Uterus (tissue), 3 donors: ENCODE measurements at regions not wholly inside any gene's neighbourhood (a gene's known extent, or its start where the extent isn't known, plus 50 kb on each side); places are given as distances from the start of the nearest gene placed in this dataset.

Source experiments
- DNase-seq, 2 donors: peaks; one replicate each; pipeline ENCODE4 v3.0.0-alpha.2; 2019 to 2020
- H3K27ac ChIP-seq, 2 donors: fragments of 200-600 bp; sonication (generic); 1 replicate in 1 of 2; 2 replicates in 1 of 2; pipeline ENCODE4 v1.5.1; 2016 to 2018
- H3K27me3 ChIP-seq, 2 donors: fragments of 200-600 bp; sonication (generic); one replicate each; pipeline ENCODE4 v1.5.1; 2018 to 2019; ENCODE audit warnings: control low read depth in 1 of 2
- H3K36me3 ChIP-seq, 2 donors: fragments of 200-600 bp; sonication (generic); one replicate each; pipeline ENCODE4 v1.5.1; 2019; ENCODE audit warnings: control low read depth in 1 of 2
- H3K4me1 ChIP-seq, 2 donors: fragments of 200-600 bp; sonication (generic); one replicate each; pipeline ENCODE4 v1.5.1; 2018 to 2019; ENCODE audit warnings: control low read depth in 1 of 2
- H3K4me3 ChIP-seq, 2 donors: fragments of 200-600 bp; sonication (generic); 1 replicate in 1 of 2; 2 replicates in 1 of 2; pipeline ENCODE4 v1.5.1; 2018 to 2019; ENCODE audit warnings: mild to moderate bottlenecking in 1 of 2
- H3K9me3 ChIP-seq, 2 donors: fragments of 200-600 bp; sonication (generic); one replicate each; pipeline ENCODE4 v1.5.1; 2019; ENCODE audit warnings: control low read depth in 1 of 2
- CTCF ChIP-seq, 4 experiments: fragments of 200-600 bp in 2 of 4; fragments of 450-650 bp in 2 of 4; sonication (generic) in 2 of 4; IDR thresholded peaks; one replicate each; pipeline ENCODE4 v1.5.1; 2016 to 2019; ENCODE audit warnings: antibody characterized with exemption in 4 of 4, mild to moderate bottlenecking in 2 of 4, moderate library complexity in 1 of 4
- POLR2A ChIP-seq, 2 donors: fragments of 450-650 bp; IDR thresholded peaks; one replicate each; pipeline ENCODE4 v1.6.1; 2016; ENCODE audit warnings: antibody characterized with exemption in 2 of 2, mild to moderate bottlenecking in 1 of 2, moderate library complexity in 1 of 2
- intact Hi-C: fragments of 100-400 bp; cut with DNase I; formaldehyde crosslinking; loops from one replicate; pipeline ENCODE4 v1.15.1; 2023; ENCODE audit warnings: low total_unique reads
- donor health status: DM: yes; HTN: yes; CAD: no.

GRCh38 chr2:16885027-16885426 lies 219.4 kb upstream of the CYRIA start:
- intact Hi-C loops: no loop called here
- H3K27ac ChIP-seq: no peak overlapping the region
- H3K27me3 ChIP-seq: no peaks in the 10 kb centered on the region
- TF ChIP-seq POLR2A (IDR thresholded peaks at IDR 0.05) (no peak), CTCF (IDR thresholded peaks at IDR 0.05) (no peak)
- no peaks in the 10 kb centered on the region for H3K4me1 ChIP-seq
- no peak for DNase-seq
- H3K4me3 ChIP-seq: no peak overlapping the region
- no peaks in the 10 kb centered on the region for H3K36me3 ChIP-seq
- no peaks in the 10 kb centered on the region for H3K9me3 ChIP-seq

GRCh38 chr2:16882706-16883105 lies 217.1 kb upstream of the CYRIA start:
- H3K4me3 ChIP-seq: no peak overlapping the region
- no peaks in the 10 kb centered on the region for H3K4me1 ChIP-seq
- TF ChIP-seq CTCF (IDR thresholded peaks at IDR 0.05) (no peak), POLR2A (IDR thresholded peaks at IDR 0.05) (no peak)
- no peak overlapping the region for H3K27ac ChIP-seq
- no peak for DNase-seq
- no peaks in the 10 kb centered on the region for H3K27me3 ChIP-seq
- intact Hi-C loops: no loop called here
- no peaks in the 10 kb centered on the region for H3K36me3 ChIP-seq
- no peaks in the 10 kb centered on the region for H3K9me3 ChIP-seq

- H3K27ac ChIP-seq: no peak overlapping the region
These were observed 215.5 kb upstream of the CYRIA start for GRCh38 chr2:16881122-16881521.

GRCh38 chr2:16871411-16871810 lies 205.8 kb upstream of the CYRIA start:
- no peaks in the 10 kb centered on the region for H3K9me3 ChIP-seq
- no peak overlapping the region for H3K27ac ChIP-seq
- no peak for TF ChIP-seq CTCF (IDR thresholded peaks at IDR 0.05)
- no peak for TF ChIP-seq POLR2A (IDR thresholded peaks at IDR 0.05)
- no peaks in the 10 kb centered on the region for H3K36me3 ChIP-seq
- DNase-seq: no peak
- intact Hi-C loops: no loop called here
- no peaks in the 10 kb centered on the region for H3K4me1 ChIP-seq
- no peaks in the 10 kb centered on the region for H3K27me3 ChIP-seq
- H3K4me3 ChIP-seq: no peak overlapping the region

More at GRCh38 chr2:16881122-16881521, 215.5 kb upstream of the CYRIA start:
- Histone ChIP-seq H3K27me3 (no peaks in the 10 kb centered on the region), H3K4me1 (no peaks in the 10 kb centered on the region), H3K4me3 (no peak overlapping the region), H3K9me3 (no peaks in the 10 kb centered on the region), H3K36me3 (no peaks in the 10 kb centered on the region)
- TF ChIP-seq CTCF (IDR thresholded peaks at IDR 0.05) (no peak), POLR2A (IDR thresholded peaks at IDR 0.05) (no peak)
- intact Hi-C loops: no loop called here
- DNase-seq: no peak

- H3K4me1 ChIP-seq: no peaks in the 10 kb centered on the region
- no peak overlapping the region for H3K4me3 ChIP-seq
- DNase-seq: no peak
- H3K27me3 ChIP-seq: no peaks in the 10 kb centered on the region
- intact Hi-C loops: no loop called here
- H3K27ac ChIP-seq: no peak overlapping the region
- no peak for TF ChIP-seq CTCF (IDR thresholded peaks at IDR 0.05)
- H3K9me3 ChIP-seq: no peaks in the 10 kb centered on the region
- H3K36me3 ChIP-seq: no peaks in the 10 kb centered on the region
These were observed 204.9 kb upstream of the CYRIA start for GRCh38 chr2:16870491-16871076.
